ENCODE measurements at regions not wholly inside any gene's neighbourhood (a gene's known extent, or its start where the extent isn't known, plus 50 kb on each side); places are given as distances from the start of the nearest gene placed in this dataset.

- H3K27ac ChIP-seq: no peak overlapping the region
- DNase-seq (ENCODE audit: low spot score): no peak
- H3K4me3 ChIP-seq: no peak overlapping the region
- TF ChIP-seq, protein P1, sequence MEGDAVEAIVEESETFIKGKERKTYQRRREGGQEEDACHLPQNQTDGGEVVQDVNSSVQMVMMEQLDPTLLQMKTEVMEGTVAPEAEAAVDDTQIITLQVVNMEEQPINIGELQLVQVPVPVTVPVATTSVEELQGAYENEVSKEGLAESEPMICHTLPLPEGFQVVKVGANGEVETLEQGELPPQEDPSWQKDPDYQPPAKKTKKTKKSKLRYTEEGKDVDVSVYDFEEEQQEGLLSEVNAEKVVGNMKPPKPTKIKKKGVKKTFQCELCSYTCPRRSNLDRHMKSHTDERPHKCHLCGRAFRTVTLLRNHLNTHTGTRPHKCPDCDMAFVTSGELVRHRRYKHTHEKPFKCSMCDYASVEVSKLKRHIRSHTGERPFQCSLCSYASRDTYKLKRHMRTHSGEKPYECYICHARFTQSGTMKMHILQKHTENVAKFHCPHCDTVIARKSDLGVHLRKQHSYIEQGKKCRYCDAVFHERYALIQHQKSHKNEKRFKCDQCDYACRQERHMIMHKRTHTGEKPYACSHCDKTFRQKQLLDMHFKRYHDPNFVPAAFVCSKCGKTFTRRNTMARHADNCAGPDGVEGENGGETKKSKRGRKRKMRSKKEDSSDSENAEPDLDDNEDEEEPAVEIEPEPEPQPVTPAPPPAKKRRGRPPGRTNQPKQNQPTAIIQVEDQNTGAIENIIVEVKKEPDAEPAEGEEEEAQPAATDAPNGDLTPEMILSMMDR (IDR thresholded peaks at IDR 0.05): no peak
Measured at GRCh38 chr15:69712991-69713390, 260.4 kb downstream of the RPLP1 start.

GRCh38 chr15:69713726-69714559 is 261.3 kb downstream of the RPLP1 start:
- H3K4me3 ChIP-seq: no peak overlapping the region
- H3K27ac ChIP-seq: no peak overlapping the region
- no peak for DNase-seq (ENCODE audit: low spot score)
- TF ChIP-seq, protein P1 (IDR thresholded peaks at IDR 0.05): no peak

DNA sequence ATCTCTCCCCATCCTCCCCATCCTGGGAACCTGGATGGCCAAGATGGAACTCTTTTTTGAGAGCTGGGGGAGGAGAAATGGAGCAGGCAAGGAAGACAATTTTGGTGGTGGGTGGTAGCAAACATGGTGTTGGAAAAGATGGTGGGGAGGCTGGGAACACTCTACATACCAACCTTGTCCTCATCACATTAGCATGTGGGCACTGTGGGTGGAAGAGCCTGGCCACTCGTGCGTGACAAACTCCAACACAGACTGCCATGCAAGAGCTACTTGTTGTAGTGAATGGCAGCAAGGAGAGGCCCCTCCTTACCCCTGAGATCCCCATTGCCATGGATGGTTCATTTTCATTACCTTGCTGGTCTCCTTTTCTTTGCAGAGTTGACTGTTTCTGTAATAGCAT is 262.6 kb downstream of the RPLP1 start:
- H3K27ac ChIP-seq: no peak overlapping the region
- H3K4me3 ChIP-seq: no peak overlapping the region
- DNase-seq (ENCODE audit: low spot score): no peak
- TF ChIP-seq, protein P1 (IDR thresholded peaks at IDR 0.05): no peak

- Histone ChIP-seq H3K27ac (no peak overlapping the region), H3K4me3 (no peak overlapping the region)
- TF ChIP-seq, protein P1 (IDR thresholded peaks at IDR 0.05): no peak
- no peak for DNase-seq (ENCODE audit: low spot score)
Measured at GRCh38 chr15:69718436-69718835, 265.8 kb downstream of the RPLP1 start.

GRCh38 chr15:69718916-69719315 is 266.3 kb downstream of the RPLP1 start:
- Histone ChIP-seq H3K27ac (peak overlapping the region in 1 of 2 donors; percentile 27), H3K4me3 (no peak overlapping the region)
- TF ChIP-seq, protein P1 (IDR thresholded peaks at IDR 0.05): no peak
- no peak for DNase-seq (ENCODE audit: low spot score)

GRCh38 chr15:69719527-69720240 is 267.1 kb downstream of the RPLP1 start:
- TF ChIP-seq, protein P1 (IDR thresholded peaks at IDR 0.05): no peak
- no peak for DNase-seq (ENCODE audit: low spot score)
- no peak overlapping the region for H3K4me3 ChIP-seq
- peak overlapping the region in 1 of 2 donors; percentile 27 for H3K27ac ChIP-seq
